Kidney epithelial cell (primary cell): ENCODE measurements at regions not wholly inside any gene's neighbourhood (a gene's known extent, or its start where the extent isn't known, plus 50 kb on each side); places are given as distances from the start of the nearest gene placed in this dataset.
A peak's percentile ranks its signal among the peaks of the same experiment; 100 is the strongest.

Experiments
- DNase-seq: peaks from one replicate; pipeline ENCODE4 v3.0.0-alpha.2; 2010; ENCODE audit warnings: low read depth
- H3K27me3 ChIP-seq: 2 replicates; pipeline ENCODE4 v1.6.0; 2011; ENCODE audit warnings: low read length; ENCODE audit not compliant: control insufficient read depth, insufficient read depth
- H3K36me3 ChIP-seq: 2 replicates; pipeline ENCODE4 v1.5.1; 2011; ENCODE audit warnings: low read length; ENCODE audit not compliant: control insufficient read depth, insufficient read depth
- H3K4me3 ChIP-seq: 2 replicates; pipeline ENCODE4 v1.5.1; 2011; ENCODE audit warnings: low read depth, mild to moderate bottlenecking, control low read depth, low read length
- CTCF ChIP-seq: IDR thresholded peaks from 2 replicates; pipeline ENCODE4 v1.5.1; 2011; ENCODE audit warnings: mild to moderate bottlenecking, moderate library complexity, low read length, control low read depth, inconsistent platforms; ENCODE audit not compliant: insufficient read depth, poor library complexity, severe bottlenecking

- H3K36me3 ChIP-seq: no peaks in the 10 kb centered on the region
- no peak for DNase-seq
- H3K4me3 ChIP-seq: no peak overlapping the region
- no peak for TF ChIP-seq CTCF
- no peaks in the 10 kb centered on the region for H3K27me3 ChIP-seq
Observed at GRCh38 chr7:148950806-148951205, 66.7 kb upstream of the EZH2 start.

- Histone ChIP-seq H3K4me3 (no peak overlapping the region), H3K27me3 (no peaks in the 10 kb centered on the region), H3K36me3 (no peaks in the 10 kb centered on the region)
- no peak for TF ChIP-seq CTCF
- DNase-seq: no peak
Observed at GRCh38 chr7:148944935-148945934, 61.1 kb upstream of the EZH2 start.

GRCh38 chr7:148941598-148942275 is 57.6 kb upstream of the EZH2 start:
- DNase-seq: no peak
- Histone ChIP-seq H3K4me3 (peak overlapping the region; percentile 89), H3K36me3 (no peaks in the 10 kb centered on the region), H3K27me3 (no peaks in the 10 kb centered on the region)
- TF ChIP-seq CTCF: peak; percentile 54

GRCh38 chr7:148940702-148941597 is 56.9 kb upstream of the EZH2 start:
- DNase-seq: peak; percentile 34
- Histone ChIP-seq H3K36me3 (no peaks in the 10 kb centered on the region), H3K4me3 (peak overlapping the region; percentile 89), H3K27me3 (no peaks in the 10 kb centered on the region)
- TF ChIP-seq CTCF: no peak

- Histone ChIP-seq H3K27me3 (no peaks in the 10 kb centered on the region), H3K4me3 (no peak overlapping the region), H3K36me3 (no peaks in the 10 kb centered on the region)
- TF ChIP-seq CTCF: no peak
- no peak for DNase-seq
Observed at GRCh38 chr7:148939128-148939755, 55.2 kb upstream of the EZH2 start.
